Activated CD8-positive, alpha-beta T cell treated with anti-CD3 and anti-CD28 coated beads, Interleukin-2, amount 10 ng/mL, durations not matched to agents 7 days and 5 days (primary cell): ENCODE measurements at regions not wholly inside any gene's neighbourhood (a gene's known extent, or its start where the extent isn't known, plus 50 kb on each side); places are given as distances from the start of the nearest gene placed in this dataset.

ENCODE experiments used
- ATAC-seq: fragments of 150-1000 bp; cut with Tn5 transposase; one replicate; pipeline ENCODE4 v1.10.0; 2021; ENCODE audit warnings: moderate library complexity
- CTCF ChIA-PET: fragments of 350-600 bp; sonication (Branson Sonifier 250); formaldehyde crosslinking; loops from one replicate; lab custom pipeline; 2021; ENCODE audit warnings: antibody characterized with exemption; lab: Charles Lee
- POLR2A ChIA-PET: fragments of 350-600 bp; sonication (Branson Sonifier 250); formaldehyde crosslinking; loops from one replicate; lab custom pipeline; 2021; ENCODE audit warnings: antibody characterized with exemption; lab: Charles Lee
- DNase-seq: peaks from one replicate; pipeline ENCODE4 v3.0.0-alpha.2; 2020
- H3K27ac Mint-ChIP-seq: one replicate; pipeline ENCODE4 v1.8.0; 2021; ENCODE audit warnings: mild to moderate bottlenecking, mixed read lengths
- H3K27me3 Mint-ChIP-seq: one replicate; pipeline ENCODE4 v1.8.0; 2021; ENCODE audit warnings: low read depth, mixed read lengths
- H3K36me3 Mint-ChIP-seq: one replicate; pipeline ENCODE4 v1.8.0; 2021; ENCODE audit warnings: low read depth, mixed read lengths
- H3K4me1 Mint-ChIP-seq: one replicate; pipeline ENCODE4 v1.8.0; 2021; ENCODE audit warnings: low read depth, mixed read lengths
- H3K4me3 Mint-ChIP-seq: one replicate; pipeline ENCODE4 v1.8.0; 2021; ENCODE audit warnings: mild to moderate bottlenecking, mixed read lengths
- H3K9me3 Mint-ChIP-seq: one replicate; pipeline ENCODE4 v1.8.0; 2022; ENCODE audit warnings: mixed read lengths; ENCODE audit not compliant: insufficient read depth

DNA sequence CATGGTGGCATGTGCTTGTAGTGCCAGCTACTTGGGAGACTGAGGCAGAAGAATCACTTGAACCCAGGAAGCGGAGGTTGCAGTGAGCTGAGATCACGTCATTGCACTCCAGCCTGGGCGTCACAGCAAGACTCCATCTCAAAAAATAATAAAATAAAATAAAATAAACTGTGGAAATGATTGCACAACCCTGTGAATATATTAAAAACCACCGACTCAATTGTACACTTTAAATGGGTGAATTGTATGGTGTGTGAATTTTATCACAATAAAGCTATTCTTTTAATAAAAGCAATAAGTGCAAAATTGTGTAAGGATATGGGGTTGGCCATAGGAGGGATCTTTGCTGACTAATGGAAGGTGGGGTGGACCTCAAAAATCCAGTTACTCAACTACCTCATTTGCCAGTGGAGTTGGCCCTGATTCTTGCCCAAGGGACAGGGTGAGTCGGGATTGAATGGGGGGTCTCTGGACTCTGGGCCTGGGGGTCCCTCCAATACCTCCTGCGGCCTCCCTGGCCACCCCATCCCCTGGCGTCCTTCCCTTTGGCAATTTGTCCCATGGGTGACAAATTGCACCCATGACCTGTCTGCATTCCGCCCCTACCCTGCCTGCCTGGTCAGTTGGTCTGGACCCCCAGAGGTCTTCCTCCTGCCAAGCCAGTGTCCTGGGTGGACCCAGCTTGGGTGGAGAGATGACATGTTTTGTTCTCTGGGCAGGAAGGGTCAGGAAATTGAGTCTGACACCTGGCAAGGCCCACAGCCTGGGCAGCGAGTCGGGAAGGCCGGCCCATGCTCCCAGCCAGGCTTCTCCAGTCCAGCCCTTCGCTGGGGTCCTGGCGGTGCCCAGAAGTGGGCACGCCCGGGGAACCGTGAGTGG, 61.7 kb upstream of the ELN start:
- H3K4me1 Mint-ChIP-seq, result peaks cover 1% of the 10 kb centered on the region
- no peaks in the 10 kb centered on the region for H3K27me3 Mint-ChIP-seq
- no peak for ATAC-seq
- ChIA-PET CTCF (no interaction called here), POLR2A (no interaction called here)
- DNase-seq, result peak; percentile 7
- peaks cover 13% of the 10 kb centered on the region for H3K9me3 Mint-ChIP-seq
- H3K4me3 Mint-ChIP-seq, result no peak overlapping the region
- no peak overlapping the region for H3K27ac Mint-ChIP-seq
- no peaks in the 10 kb centered on the region for H3K36me3 Mint-ChIP-seq

DNA sequence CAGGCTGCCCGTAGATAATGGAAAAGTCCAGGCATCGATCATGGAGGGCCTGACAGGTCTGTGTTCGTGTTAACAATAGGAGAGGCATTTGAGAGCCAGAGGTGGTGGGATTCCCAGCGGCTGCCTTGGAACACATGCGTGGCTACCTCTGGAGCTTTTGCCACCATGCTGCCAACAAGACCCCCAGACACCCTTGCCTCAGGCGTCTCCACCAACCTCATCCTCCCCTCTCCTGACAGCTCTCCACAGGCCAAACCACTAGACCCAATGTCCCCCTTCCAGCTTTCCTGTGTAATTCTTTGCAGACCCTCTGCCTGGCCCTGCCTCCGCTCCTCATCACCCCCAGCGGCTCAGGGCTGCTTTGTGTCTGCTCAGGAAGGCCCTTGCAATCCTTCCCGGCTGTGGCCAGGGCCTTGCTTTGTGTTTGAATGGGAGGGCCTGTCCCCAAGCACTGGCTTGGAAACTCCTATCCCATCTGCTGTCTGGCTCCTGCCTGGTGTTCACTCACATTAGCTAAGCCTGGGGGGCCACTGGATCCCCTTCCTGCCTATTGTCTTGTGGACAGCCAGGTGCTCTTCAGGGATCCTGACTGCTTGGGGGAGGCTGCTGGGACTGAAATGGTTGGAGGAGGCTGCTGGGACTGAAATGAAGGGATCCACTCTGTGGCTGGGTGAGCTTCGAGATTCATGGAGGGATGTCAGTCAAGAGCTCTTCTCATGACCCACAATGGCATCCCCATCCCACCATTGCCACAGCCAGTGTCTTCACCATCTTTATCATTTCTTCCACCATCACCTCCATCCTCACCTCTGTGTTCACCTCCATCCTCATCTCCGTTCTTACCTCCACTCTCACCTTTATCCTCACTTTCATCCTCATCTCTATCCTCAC, 60.8 kb upstream of the ELN start:
- Mint-ChIP-seq H3K27me3 (no peaks in the 10 kb centered on the region), H3K36me3 (no peaks in the 10 kb centered on the region), H3K9me3 (peaks cover 13% of the 10 kb centered on the region), H3K4me1 (peaks cover 9% of the 10 kb centered on the region), H3K4me3 (no peak overlapping the region), H3K27ac (no peak overlapping the region)
- DNase-seq (peak; percentile 16), ATAC-seq (no peak)
- ChIA-PET CTCF (no interaction called here), POLR2A (no interaction called here)

DNA sequence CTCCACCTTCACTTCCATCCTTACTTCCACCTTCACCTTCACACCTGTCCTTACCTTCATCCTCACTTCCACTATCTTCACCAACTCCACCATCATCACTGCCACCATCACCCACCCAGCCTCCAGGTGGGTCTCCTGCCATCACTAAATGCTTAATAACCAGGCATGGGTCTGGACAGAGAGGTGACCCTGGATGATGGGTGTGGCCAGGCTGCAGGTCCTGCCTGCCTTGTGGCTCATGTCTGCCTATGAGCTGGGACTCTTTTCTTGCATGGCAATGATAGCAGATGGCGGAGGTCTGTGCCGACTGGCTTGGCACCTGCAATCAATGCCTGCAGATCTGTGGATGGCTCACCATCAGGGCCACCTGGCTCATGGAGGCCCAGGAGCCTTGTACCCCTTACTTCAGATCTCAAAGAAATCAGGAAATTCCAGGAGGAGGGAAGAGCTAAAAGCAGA, 60.1 kb upstream of the ELN start:
- H3K9me3 Mint-ChIP-seq, result peaks cover 13% of the 10 kb centered on the region
- no peak overlapping the region for H3K27ac Mint-ChIP-seq
- no peaks in the 10 kb centered on the region for H3K27me3 Mint-ChIP-seq
- ATAC-seq (no peak), DNase-seq (peak; percentile 7)
- CTCF ChIA-PET, result no interaction called here
- H3K4me3 Mint-ChIP-seq, result no peak overlapping the region
- POLR2A ChIA-PET, result no interaction called here
- H3K4me1 Mint-ChIP-seq, result peaks cover 9% of the 10 kb centered on the region
- no peaks in the 10 kb centered on the region for H3K36me3 Mint-ChIP-seq

DNA sequence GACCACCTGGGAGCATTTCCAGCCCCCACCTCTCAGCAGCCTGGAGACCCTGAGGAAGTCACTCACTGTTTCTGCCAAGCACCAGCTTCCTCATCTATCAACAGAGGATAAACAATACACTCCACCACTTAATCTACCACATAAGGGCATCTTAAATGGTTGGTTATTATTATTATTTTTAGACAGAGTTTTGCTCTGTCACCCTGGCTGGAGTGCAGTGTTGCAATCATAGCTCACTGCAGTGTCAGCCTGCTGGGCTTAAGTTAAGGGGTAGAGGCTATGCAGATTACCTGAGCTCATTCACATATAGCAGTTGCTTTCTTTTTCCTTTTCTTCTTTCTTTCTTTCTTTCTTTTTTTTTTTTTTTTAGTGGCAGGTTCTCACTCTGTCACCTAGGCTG, 59.5 kb upstream of the ELN start:
- no peaks in the 10 kb centered on the region for H3K36me3 Mint-ChIP-seq

DNA sequence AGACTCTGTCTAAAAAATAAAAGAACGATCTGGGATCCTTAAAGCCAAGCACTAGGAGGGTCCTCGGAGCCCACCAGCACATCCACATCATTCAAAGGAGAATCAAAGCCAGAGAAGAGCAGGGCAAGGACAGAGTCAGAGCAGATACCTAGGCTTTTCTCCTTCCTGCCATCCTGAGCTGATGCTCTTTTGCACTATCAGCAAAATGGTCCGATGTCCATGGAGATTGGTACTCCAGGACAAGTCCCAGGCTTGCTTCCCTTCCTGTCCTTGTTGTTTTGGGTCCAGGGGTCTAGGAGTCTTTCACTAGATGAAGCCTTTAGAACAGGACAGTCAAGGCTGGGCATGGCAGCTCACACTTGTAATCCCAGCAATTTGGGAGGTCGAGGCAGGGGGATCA, 58.0 kb upstream of the ELN start:
- CTCF ChIA-PET, result no interaction called here
- Mint-ChIP-seq H3K36me3 (no peaks in the 10 kb centered on the region), H3K4me3 (no peak overlapping the region), H3K4me1 (peaks cover 9% of the 10 kb centered on the region), H3K27me3 (no peaks in the 10 kb centered on the region), H3K9me3 (no peaks in the 10 kb centered on the region), H3K27ac (no peak overlapping the region)
- ATAC-seq (no peak), DNase-seq (no peak)
- POLR2A ChIA-PET, result no interaction called here

More for the DNA sequence above, 59.5 kb upstream of the ELN start:
- H3K4me1 Mint-ChIP-seq, result peaks cover 9% of the 10 kb centered on the region
- no peak for ATAC-seq
- CTCF ChIA-PET, result no interaction called here
- H3K4me3 Mint-ChIP-seq, result no peak overlapping the region
- H3K27ac Mint-ChIP-seq, result no peak overlapping the region
- POLR2A ChIA-PET, result no interaction called here
- H3K9me3 Mint-ChIP-seq, result peaks cover 8% of the 10 kb centered on the region
- no peak for DNase-seq
- H3K27me3 Mint-ChIP-seq, result no peaks in the 10 kb centered on the region

DNA sequence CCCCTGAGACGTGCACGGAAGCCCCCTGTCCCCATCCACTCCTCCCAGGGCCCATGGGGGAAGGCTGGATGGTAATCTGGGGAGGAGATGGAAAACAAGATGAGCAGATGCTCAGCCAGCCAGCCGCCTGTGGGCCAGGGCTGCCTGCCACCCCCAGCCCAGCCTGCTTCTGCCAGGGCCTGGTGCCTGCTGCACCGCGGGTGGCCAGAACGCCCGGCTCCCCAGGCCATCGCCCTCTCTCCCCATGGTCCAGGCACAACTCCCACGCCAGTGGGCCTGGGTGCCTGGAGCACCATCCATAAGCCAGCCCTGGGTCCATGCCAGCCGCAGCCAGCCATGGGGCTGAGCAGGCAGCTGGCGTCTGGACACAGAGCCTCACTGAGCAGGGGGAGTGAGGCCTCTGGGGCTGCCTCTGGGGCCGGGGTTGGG, 57.2 kb upstream of the ELN start:
- Mint-ChIP-seq H3K27ac (no peak overlapping the region), H3K36me3 (no peaks in the 10 kb centered on the region), H3K4me1 (peaks cover 9% of the 10 kb centered on the region), H3K9me3 (no peaks in the 10 kb centered on the region), H3K4me3 (no peak overlapping the region), H3K27me3 (no peaks in the 10 kb centered on the region)
- DNase-seq (no peak), ATAC-seq (peak; percentile 25)
- ChIA-PET CTCF (no interaction called here), POLR2A (no interaction called here)

DNA sequence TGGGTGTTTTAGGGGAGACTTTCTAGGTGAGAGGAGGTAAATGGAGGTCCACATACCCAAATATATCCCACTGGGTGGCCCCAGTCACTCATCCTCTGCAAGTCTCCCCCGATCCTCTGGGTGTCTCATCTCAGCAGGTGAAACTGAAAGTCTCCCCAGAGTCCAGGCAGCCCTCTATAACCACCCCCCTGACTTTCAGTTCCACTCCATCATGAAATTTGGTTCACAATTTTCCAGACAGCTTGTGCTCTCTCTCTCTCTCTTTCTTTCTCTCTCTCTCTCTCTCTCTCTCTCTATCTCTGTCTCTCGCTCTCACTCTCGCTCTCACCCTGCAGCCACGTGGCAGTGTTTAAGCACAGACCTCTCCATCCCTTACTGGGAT, 56.7 kb upstream of the ELN start:
- H3K27ac Mint-ChIP-seq, result no peak overlapping the region
- peak; percentile 25 for DNase-seq
- no peaks in the 10 kb centered on the region for H3K36me3 Mint-ChIP-seq
- no peaks in the 10 kb centered on the region for H3K9me3 Mint-ChIP-seq
- ATAC-seq, result peak; percentile 67
- H3K4me3 Mint-ChIP-seq, result no peak overlapping the region
- ChIA-PET POLR2A (no interaction called here), CTCF (no interaction called here)
- peaks cover 9% of the 10 kb centered on the region for H3K4me1 Mint-ChIP-seq
- H3K27me3 Mint-ChIP-seq, result no peaks in the 10 kb centered on the region

DNA sequence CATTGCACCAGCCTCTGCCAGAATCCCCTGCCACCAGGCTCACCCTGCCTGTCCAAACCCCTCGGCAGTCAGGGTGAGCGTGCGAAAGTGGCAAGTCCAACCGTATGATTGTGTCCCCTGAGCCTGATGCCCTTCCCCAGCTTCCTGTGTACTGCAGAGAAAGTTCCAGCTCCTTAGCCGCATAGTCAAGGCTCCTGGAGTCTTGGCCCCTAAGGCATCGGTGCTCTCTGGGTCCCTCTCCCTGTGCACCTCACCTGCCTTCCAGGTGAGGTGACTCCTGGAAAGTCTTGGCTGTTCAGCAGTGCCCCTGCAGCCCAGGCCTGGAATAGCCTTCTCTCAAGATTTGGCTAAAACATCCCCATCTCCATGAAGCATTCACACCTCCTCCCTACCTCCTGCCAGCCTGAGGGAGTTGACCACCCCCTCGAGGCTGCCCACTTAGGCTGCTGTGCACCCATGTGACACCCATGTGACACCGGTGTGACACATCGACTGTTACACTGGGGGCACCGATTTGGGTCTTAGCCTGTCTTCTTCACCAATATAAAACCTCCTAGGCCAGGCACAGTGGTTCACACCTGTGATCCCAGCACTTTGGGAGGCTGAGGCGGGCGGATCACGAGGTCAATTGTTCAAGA, 56.1 kb upstream of the ELN start:
- Mint-ChIP-seq H3K27me3 (no peaks in the 10 kb centered on the region), H3K9me3 (no peaks in the 10 kb centered on the region), H3K4me3 (no peak overlapping the region), H3K36me3 (no peaks in the 10 kb centered on the region), H3K27ac (no peak overlapping the region), H3K4me1 (peaks cover 9% of the 10 kb centered on the region)
- POLR2A ChIA-PET, result no interaction called here
- DNase-seq, result no peak
- CTCF ChIA-PET, result no interaction called here
- ATAC-seq, result no peak

DNA sequence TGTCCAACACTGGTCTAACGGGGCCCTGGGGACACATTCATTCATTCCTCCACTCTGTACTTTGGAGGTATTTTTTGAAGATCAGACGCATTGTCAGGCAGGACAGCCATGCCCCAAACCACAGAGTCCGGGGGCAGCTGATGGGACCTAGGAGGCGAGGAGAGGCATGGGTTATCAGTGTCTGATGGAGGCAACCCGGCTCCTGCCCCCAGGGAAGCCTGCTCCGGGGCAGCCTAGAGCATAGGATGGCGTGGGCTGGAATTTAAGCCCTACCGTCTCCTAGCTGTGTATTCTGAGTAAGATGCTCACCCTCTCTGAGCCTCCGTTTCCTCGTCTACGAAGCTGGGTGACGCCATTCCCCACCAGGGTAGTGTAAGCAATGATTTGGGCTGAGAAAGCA, 55.4 kb upstream of the ELN start:
- Mint-ChIP-seq H3K27me3 (no peaks in the 10 kb centered on the region), H3K9me3 (no peaks in the 10 kb centered on the region), H3K27ac (no peak overlapping the region), H3K36me3 (no peaks in the 10 kb centered on the region), H3K4me3 (no peak overlapping the region), H3K4me1 (peaks cover 9% of the 10 kb centered on the region)
- ChIA-PET CTCF (no interaction called here), POLR2A (no interaction called here)
- no peak for DNase-seq
- ATAC-seq, result no peak

DNA sequence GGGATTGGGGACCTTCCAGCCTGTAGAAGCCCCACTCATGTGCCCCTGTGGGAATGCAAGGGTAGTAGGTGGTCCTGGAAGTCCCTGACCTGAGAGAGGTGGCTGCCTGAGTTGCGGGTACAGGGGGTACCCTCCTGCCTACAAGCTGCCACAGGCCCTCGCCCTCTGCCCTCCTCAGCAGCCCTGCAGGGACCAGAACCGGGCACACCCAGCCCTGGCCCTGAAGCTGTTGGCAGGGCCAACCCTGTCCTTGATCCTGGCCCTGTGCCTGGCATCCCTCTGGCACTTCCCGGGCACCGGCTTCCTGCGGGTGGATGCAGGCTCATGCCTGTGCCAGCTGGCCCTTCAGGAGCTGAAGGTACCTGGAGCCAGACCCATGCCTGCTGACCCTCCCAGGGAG, 54.9 kb upstream of the ELN start:
- Mint-ChIP-seq H3K9me3 (no peaks in the 10 kb centered on the region), H3K27me3 (no peaks in the 10 kb centered on the region), H3K4me3 (no peak overlapping the region), H3K27ac (no peak overlapping the region), H3K4me1 (peaks cover 9% of the 10 kb centered on the region), H3K36me3 (no peaks in the 10 kb centered on the region)
- ATAC-seq, result no peak
- no peak for DNase-seq
- POLR2A ChIA-PET, result no interaction called here
- CTCF ChIA-PET, result no interaction called here

DNA sequence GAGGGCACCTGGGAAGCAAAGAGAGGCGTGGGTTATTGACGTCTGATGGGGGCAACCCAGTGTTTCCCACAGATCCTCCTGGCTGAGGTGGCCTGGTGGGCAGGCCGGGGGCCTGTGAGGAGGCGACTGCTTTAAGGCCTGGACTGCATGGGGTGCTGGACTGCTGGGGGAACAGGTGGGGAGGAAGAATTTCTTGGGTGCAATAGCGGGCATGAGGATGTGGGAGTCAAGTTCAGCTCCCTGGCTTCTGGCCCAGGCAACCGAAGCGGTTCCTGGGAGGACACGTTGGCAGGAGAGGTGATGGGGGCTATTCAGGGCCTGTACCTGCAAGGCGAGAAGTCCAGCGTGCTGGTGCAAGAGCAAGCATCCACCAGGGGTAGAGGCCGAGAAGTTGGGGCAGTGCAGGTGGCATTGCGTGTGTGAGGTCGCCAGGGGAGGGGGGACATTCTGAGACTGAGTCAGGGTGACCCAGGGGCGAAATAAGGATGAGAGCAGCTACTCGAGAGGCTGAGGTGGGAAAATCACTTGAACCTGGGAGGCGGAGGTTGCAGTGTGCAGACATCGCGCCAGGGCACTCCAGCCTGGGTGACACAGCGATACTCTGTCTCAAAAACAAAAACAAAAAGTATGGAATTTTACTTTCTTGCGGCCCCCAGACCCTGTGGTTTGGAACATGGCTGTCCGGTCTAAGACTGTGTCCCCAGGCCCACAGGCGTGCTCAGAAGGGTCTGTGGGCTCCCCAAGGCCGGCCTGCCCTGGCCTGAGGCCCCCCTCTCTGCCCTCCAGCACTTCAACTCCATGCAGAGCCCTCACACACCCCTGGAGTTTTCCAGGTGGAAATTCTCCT, 53.6 kb upstream of the ELN start:
- Mint-ChIP-seq H3K36me3 (no peaks in the 10 kb centered on the region), H3K4me1 (peaks cover 9% of the 10 kb centered on the region), H3K4me3 (no peak overlapping the region), H3K9me3 (no peaks in the 10 kb centered on the region), H3K27ac (no peak overlapping the region), H3K27me3 (no peaks in the 10 kb centered on the region)
- ATAC-seq (no peak), DNase-seq (no peak)
- ChIA-PET CTCF (no interaction called here), POLR2A (no interaction called here)
